ENCODE measurements at regions not wholly inside any gene's neighbourhood (a gene's known extent, or its start where the extent isn't known, plus 50 kb on each side); places are given as distances from the start of the nearest gene placed in this dataset.

- TF ChIP-seq, protein P1, sequence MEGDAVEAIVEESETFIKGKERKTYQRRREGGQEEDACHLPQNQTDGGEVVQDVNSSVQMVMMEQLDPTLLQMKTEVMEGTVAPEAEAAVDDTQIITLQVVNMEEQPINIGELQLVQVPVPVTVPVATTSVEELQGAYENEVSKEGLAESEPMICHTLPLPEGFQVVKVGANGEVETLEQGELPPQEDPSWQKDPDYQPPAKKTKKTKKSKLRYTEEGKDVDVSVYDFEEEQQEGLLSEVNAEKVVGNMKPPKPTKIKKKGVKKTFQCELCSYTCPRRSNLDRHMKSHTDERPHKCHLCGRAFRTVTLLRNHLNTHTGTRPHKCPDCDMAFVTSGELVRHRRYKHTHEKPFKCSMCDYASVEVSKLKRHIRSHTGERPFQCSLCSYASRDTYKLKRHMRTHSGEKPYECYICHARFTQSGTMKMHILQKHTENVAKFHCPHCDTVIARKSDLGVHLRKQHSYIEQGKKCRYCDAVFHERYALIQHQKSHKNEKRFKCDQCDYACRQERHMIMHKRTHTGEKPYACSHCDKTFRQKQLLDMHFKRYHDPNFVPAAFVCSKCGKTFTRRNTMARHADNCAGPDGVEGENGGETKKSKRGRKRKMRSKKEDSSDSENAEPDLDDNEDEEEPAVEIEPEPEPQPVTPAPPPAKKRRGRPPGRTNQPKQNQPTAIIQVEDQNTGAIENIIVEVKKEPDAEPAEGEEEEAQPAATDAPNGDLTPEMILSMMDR (IDR thresholded peaks at IDR 0.05; ENCODE audit: low read depth, low read length) = no peak
- no peak for TF ChIP-seq EZH2phosphoT487 (IDR thresholded peaks at IDR 0.05; ENCODE audit: low read depth)
Observed at GRCh38 chr13:105070452-105070851, 1465.0 kb downstream of the EFNB2 start.

Measured in OCI-LY3 (cell line).